HG02763 (cell line): ENCODE measurements at regions not wholly inside any gene's neighbourhood (a gene's known extent, or its start where the extent isn't known, plus 50 kb on each side); places are given as distances from the start of the nearest gene placed in this dataset.

Experiments
- ATAC-seq: cut with Tn5 transposase; IDR thresholded peaks from one replicate; pipeline ENCODE4 v1.9.1; 2021; ENCODE audit warnings: mild to moderate bottlenecking, moderate library complexity; ENCODE audit not compliant: unreplicated experiment

DNA sequence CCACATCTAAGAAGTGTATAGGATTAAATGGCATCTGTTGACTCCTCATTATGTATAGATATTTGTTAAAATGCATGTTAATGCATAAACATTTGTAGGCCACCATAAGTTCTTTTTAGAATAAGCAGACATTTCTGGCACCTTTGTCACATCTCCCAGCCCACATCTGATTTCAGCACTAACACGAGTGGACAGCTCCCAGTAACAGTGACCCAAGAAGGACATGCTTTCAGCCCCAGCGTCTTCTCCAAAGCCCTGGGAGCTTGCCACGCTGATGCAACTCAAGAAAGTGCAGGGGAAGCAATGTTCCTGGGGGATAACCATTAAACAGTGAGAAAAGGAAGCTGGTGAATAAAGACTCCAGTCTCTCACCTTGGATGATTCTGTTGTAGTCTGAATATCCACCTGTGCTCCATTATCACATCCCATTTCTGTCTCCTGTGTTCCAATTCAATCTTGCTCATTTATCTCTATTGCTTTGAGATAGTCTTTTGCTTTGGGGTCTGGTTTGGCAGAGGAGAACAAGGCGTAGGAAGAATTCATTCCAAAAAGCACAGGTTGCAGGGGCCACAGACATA is 182.6 kb upstream of the THSD7B start:
- ATAC-seq = no peak

DNA sequence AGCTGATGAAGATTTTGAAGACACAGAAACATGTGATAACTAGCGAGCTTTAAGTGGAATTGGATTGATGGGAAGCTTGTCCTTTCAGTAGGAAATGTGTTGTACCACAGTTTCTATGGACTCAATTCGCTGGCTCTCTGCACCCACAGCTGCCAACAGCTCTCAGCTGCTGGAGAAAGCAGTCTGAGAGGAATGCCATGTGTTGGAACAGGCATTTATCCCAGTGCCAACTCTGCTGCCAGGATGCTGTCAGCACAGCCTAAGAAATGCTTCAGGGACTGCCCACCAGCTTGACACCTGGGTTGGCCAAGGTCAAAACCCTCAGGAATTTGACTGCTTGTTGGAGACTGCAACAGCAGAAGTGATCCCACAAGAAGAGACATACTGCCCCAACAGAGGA is 193.0 kb upstream of the THSD7B start:
- no peak for ATAC-seq

DNA sequence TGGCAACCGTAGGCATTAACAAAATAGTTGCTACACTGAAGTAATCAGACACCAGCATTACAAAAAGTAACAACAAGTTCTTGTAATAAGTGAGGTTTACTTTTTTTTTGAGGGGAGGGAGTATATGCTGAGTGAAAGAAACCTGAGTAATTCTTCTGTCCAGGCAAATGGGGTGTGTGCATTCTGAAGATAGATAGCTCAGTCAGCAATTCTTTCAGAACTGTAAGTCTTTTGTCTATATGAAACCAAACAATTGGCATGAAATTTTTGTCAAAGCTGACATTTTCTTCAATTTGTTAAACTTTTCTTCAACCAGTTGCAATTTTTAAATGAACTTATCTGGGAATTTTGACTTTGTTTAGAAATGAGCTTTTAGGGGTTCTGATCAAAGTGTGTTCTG is 208.1 kb upstream of the THSD7B start:
- no peak for ATAC-seq

GRCh38 chr2:136550181-136550580 is 215.2 kb upstream of the THSD7B start:
- ATAC-seq = no peak

GRCh38 chr2:136539355-136539754 is 226.0 kb upstream of the THSD7B start:
- ATAC-seq = no peak

DNA sequence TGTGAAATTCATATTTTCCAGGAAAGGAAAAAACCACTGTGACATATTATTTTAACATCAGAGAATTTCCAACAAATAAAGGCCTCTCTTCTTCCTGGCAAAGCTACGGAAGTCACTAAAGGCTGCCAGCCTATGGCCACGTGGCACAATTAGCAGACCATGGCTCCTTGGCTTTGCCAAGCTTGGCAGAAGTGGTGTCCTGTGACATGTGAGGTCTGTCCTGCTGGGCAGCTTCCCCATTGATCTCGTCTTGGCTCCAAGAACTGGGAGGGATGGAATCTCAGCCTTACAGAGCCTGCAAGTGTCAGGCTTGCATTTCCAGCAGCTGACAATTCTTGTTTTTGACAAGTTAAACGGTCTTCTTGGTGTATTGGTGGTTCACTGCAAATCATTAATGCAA is 226.9 kb upstream of the THSD7B start:
- ATAC-seq = no peak

GRCh38 chr2:136534811-136535210 is 230.5 kb upstream of the THSD7B start:
- no peak for ATAC-seq

DNA sequence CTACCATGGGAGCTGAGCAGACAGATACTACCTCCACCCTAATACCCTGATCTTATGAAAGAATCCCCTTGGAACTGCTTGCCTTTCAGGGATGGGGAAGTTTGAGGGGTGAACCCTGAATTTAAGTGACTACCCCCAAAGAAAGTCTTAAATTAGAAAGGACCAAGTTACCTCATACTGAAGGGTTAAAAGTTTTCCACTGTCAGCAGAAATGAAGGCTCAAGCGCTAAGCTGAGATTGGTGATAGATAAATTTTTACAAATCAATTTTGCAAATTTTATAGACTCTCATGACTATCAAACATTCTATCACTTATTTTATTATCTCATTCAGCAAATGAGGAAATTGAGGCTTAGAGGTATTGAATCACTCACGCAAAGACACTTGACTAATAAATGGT is 233.2 kb upstream of the THSD7B start:
- no peak for ATAC-seq

DNA sequence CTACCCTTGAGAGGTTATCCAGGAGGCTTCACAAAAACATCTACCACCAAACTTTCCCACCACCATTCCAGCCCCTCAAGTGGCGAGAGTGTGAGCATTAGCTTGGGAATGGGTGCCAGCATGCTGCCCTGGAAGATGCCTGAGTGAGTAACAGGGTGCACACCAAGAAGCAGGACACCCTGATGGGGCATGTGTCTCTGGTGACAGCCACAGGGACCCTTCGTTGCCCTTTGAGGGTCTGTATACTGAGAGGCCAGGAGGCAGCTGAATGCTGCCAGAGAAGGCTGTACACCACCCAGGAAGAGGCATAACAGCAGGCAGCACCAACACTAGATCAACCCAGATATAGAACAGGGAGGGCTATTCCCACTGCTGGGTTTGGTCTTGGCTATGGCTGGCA is 233.6 kb upstream of the THSD7B start:
- ATAC-seq = no peak

GRCh38 chr2:136530146-136530545 is 235.2 kb upstream of the THSD7B start:
- no peak for ATAC-seq

- ATAC-seq = no peak
These were observed 237.8 kb upstream of the THSD7B start for GRCh38 chr2:136527560-136527959.

DNA sequence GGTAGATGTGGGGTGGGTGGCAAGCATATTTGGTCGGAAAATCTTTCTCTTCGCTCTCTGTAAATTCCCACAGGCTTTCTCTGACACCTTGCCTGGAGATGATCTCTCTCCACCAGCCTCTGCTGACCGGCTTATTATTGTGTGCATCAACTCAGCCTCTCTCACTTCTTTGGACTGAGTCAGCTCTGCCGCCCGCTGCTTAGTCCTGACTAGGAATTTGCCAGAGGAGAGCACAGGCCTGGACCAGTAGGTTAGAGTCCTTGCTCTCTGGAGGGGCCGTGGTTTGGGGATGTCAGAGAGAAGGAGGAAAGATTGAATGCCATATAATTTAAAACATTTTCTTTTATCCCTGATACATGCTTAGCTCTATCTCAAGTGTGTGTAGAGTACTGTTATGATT is 242.6 kb upstream of the THSD7B start:
- ATAC-seq = no peak

DNA sequence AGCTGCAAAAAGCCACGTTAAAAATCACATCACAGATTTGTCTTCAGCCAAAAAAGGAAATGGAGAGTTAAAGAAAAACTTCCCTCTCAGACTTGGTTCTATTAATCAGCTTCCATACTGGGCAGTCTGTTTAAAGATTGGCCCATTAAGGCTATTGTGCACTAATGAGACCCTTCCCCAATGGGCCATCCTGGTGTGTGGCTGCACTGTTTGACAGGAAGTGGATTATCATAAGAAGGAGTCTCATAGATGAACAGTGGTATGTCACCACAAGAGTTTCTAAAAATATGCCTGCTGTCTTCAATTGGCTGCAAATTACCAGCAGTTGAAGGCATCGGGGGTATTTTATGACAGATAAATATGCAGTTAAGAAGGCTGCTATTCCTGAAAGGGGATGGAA is 247.6 kb upstream of the THSD7B start:
- ATAC-seq = no peak

GRCh38 chr2:136510244-136510643 is 255.1 kb upstream of the THSD7B start:
- no peak for ATAC-seq

DNA sequence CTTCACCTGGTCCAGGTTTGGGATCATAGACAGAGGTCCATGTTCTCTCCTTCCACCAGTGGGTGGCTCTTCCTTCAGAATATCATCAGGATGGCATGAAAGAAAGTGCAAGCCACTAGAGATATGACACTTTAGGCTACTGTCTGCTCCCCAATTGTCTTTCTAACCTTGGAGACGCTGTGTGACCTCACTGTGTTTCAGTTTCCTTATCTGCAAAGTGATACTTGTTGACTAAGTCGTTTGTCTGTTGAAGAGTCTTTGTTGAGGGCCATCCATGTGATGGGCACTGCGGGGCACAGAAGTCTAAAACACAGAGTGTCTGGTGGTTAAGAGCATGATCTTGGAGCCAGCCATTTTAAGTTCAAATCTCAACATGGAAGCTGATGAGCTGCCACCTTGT is 259.9 kb upstream of the THSD7B start:
- no peak for ATAC-seq

GRCh38 chr2:136502660-136503059 is 262.7 kb upstream of the THSD7B start:
- ATAC-seq = no peak

GRCh38 chr2:136497709-136498108 is 267.6 kb upstream of the THSD7B start:
- no peak for ATAC-seq

DNA sequence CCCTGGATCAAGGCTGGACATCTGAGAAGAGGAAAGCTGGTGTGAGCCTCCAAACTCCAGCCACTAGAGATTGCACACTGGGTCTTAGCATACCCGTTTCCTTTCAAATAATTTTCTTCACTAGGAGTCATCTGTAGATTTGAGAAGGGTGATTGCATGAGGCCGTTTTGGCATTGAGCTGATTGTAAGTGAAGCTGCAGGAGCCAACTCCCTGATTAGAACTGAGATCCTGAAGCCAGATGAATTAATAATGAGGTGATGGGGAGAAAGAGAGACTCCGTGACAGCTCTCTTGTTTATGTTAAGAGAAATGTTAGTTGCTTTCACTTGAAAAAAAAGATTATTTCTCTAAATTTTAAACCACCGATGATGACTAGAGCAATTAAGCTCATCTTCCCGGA is 268.4 kb upstream of the THSD7B start:
- no peak for ATAC-seq

DNA sequence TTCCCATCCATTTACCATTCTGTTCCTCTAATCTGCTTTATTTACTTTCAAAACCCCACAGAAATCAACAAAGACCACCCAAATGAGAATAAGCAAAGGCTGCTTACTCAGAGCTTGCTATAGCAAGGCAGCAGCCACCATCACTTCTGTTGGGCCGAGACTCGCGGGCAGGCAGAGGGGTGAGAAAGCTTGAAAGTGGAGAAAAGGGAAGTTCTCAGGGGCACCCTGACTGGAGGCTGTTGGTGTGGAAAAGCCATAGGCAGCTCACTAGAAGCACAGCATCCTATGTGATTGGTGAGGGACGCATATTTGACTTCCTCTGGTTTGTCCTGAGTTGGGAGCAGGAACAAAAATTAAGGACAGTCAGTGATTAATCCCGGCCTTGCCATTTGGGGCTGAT is 269.7 kb upstream of the THSD7B start:
- ATAC-seq = no peak

DNA sequence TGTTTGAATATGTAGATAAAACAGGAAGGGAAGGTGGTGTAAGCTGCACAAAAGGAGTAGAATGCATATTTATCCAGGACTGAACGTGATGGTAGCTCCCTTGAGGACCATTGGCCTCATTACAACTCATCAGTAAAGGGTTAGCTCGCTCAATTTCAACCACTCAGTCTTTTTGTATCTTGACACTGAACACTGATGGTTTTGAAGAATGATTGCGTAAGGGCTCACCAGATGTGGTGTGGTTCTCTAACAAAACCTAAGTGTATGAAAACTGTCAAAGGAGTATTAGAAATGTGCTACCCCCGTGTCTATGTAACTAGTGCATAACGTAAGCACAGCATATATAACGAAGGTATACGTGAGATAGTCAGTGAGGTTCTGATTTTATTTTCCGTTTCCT is 272.4 kb upstream of the THSD7B start:
- ATAC-seq = no peak

DNA sequence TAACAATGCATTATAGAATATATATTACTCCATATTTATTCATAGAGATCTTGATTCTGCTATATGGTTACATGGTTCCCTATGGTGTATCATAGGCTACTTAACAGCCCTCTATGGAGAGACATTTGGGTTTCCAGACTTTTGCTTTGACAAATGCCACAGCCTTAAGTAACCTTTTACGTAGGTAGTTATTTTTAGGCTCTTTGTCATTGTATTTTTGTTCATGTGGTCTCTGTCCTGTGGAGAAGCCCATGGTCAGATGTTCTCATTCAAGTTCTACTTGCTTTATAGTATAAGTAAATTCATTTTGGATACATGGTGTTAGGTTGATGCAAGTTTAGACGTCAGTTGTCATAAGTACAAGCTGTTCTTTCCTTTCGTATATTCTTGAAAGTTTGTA is 275.2 kb upstream of the THSD7B start:
- no peak for ATAC-seq

- no peak for ATAC-seq
These were observed 277.9 kb upstream of the THSD7B start for GRCh38 chr2:136487421-136487820.

GRCh38 chr2:136486115-136486514 is 279.2 kb upstream of the THSD7B start:
- peak; percentile 62 for ATAC-seq

- ATAC-seq = no peak
These were observed 282.4 kb upstream of the THSD7B start for GRCh38 chr2:136482966-136483365.
